ENCODE measurements at regions not wholly inside any gene's neighbourhood (a gene's known extent, or its start where the extent isn't known, plus 50 kb on each side); places are given as distances from the start of the nearest gene placed in this dataset.
A peak's percentile ranks its signal among the peaks of the same experiment; 100 is the strongest.

- DNase-seq (ENCODE audit: low spot score) = no peak
These were observed 50.4 kb downstream of the RTL9 start for GRCh38 chrX:110408949-110409588.

- no peak for DNase-seq (ENCODE audit: low spot score)
These were observed 51.3 kb downstream of the RTL9 start for GRCh38 chrX:110409925-110410324.

DNA sequence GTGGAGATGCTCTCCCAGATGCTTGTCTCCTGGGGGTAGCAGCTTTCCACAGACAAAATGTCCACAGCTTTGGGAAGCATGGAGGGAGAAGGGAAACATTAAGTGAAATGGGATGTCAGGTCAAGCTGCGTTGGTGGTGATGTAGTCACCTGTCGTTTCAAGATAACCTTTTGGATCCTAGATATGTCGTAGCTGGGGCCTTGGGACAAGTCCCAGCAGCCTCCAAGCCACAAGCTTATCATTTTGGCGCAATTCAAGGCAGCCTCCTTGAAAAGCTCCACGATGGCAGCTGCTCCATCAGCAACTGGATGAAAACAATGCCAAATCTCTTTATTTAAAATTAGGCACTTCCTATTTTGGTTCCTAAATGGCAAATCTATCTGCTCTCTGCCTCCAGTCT is 52.0 kb downstream of the RTL9 start:
- no peak for DNase-seq (ENCODE audit: low spot score)

DNA sequence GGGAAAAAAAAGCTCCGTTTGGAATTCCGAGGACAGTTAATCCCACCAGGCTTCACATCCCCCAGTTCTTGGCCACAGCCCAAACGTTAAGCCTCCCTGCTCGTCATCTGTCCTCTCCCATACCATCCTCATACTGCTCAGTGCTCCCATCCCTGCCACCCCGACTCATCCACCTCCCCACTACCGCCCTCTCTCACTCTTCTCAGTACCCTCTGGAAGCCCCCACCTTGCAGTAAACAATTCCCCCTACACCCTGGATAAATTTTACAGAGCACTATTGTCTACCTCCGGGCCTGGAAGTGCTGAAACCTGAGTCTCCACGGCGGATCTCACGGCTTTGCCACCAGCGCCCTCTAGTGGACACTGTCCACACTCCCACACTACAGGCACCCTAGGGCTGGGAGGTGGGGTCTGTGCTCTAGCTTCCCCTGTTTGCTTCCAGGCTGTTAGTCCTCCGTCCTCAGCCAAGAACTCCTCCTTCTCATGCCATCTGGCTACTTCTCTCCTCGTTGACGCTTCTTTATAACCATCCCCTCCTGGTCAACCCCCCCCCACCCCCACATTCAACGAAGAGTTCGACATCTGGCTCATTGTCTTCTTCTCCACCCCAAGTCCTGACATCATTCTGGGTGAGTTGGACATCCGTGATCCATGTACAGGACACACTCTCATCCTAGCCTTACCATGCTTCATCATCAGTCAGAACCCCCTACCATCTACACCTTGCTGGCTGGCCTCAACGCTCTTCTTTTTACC is 54.5 kb downstream of the RTL9 start:
- peak; percentile 88 for DNase-seq (ENCODE audit: low spot score)

GRCh38 chrX:110413727-110414124 is 55.1 kb downstream of the RTL9 start:
- DNase-seq (ENCODE audit: low spot score) = no peak

- no peak for DNase-seq (ENCODE audit: low spot score)
These were observed 55.6 kb downstream of the RTL9 start for GRCh38 chrX:110414273-110414672.

DNA sequence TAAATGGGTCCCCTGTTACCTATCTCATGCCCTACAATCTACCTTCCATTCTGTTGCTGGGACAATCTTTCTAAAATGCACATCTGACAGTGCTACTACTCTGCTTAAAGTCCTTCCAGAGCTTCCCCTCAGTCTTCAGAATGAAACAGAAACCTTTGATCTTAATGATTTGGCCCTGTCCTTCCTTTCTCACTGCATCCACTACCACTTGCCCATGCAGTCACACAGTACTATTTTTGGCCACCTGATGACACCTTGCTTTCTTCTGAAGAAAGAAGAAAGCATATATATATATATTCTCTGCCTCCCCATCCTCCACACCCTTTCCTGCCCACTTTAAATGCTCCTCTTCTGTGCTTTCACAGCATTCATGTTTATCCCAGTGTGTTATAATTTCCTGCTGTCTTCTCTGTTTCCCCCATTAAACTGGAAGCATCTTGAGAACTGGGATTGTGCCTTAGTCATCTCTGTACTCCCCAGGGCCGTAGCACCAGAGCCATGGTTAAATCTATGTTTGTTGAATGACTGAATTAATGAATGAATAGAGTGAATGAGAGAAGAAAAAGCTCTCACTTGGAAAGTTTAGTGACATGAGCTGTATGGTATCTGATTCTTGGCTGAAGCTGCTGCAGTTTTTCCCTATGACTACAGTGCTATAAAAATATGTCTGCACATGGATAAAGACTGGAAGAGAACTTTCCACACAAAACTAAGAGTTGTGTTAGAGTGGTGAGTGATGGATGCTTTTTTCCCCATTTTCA is 56.2 kb downstream of the RTL9 start:
- no peak for DNase-seq (ENCODE audit: low spot score)

DNA sequence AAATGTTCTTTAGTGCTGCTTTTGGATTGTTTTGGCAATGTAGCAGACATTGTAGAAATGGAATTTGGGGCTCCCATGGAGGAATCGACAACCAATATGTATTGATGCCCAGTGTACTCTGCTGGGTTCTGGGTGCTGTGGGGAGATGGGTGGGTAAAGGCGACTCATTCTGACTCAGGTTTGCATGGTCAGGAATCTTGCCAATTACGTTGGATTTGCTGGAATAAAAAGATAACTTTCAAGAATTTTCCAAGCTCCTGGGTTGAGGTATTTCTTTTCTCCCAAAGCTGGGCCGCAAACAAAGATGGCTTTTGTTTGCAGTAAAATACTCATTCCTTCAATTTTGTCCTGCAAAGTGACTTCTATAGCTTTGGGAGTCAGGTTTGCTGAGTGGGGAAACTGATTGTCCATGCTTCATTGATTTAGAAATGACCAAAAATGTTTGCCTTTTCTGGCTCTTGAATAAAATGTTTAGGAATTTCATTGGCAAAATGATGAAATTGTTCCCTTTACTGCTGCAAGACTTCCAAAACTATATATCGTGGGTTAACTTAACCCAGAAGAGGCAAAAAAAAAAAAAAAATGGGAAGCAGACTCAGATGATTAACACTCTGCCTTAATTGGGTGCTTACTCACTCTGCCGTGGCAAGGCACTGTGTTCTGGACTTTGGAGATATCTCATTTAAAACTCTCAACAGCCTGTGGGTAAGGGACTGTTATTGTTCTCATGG is 57.0 kb downstream of the RTL9 start:
- no peak for DNase-seq (ENCODE audit: low spot score)

- no peak for DNase-seq (ENCODE audit: low spot score)
These were observed 58.5 kb downstream of the RTL9 start for GRCh38 chrX:110417128-110417527.

- DNase-seq (ENCODE audit: low spot score) = no peak
These were observed 59.9 kb downstream of the RTL9 start for GRCh38 chrX:110418316-110419235.

DNA sequence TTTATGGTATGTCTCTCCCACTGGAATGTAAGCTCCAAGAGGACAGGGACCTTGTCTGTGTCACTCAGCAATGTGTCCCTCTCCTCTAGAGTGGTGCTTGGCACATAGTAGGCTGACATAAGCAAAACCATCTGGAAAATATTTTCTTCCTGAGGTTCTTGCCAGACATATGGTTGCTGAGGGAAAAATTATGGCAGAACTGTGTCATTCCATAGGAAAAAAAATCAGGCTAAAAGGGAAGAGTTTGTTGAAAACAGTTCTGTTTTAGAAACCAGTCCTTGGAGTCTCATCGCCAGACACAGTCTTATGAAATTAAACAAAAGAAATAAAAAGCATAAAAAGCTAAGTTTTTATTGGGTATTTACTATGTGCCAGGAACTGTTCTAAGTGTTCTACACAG is 60.9 kb downstream of the RTL9 start:
- no peak for DNase-seq (ENCODE audit: low spot score)

DNA sequence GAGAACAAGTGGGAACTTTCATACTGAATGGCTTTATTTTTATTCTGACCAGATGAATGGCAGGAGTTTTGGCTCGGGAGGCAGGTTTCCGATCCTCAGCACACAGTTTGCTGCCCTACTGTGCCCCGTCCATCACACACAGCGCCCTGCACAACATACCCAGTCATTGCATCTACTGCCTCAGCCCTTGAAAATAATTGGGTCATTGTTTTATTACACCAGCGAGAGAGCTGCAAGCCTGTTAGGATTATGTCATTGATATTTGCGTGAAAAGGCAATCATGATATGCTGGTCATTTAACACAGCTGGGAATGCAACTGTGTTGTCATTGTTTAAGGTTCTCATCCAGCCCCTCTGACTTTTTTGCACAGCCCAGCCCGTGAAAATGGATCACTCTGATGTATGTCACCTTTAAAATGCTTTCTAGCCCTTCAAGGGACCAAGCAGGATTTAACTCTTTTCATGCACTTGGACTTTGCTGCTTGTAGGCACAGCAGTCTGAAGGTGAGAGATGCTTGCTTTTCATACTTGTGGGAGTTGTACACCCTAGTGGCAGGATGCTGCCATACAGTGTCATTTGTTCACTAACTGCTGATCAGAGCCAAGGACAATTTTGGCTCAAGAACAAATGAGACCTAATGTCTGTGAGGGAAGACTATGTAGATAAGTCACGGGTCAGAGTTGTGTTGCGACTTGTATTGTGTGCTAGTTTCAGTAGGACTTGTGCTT is 62.3 kb downstream of the RTL9 start:
- no peak for DNase-seq (ENCODE audit: low spot score)

- DNase-seq (ENCODE audit: low spot score) = no peak
These were observed 63.1 kb downstream of the RTL9 start for GRCh38 chrX:110421500-110422455.

DNA sequence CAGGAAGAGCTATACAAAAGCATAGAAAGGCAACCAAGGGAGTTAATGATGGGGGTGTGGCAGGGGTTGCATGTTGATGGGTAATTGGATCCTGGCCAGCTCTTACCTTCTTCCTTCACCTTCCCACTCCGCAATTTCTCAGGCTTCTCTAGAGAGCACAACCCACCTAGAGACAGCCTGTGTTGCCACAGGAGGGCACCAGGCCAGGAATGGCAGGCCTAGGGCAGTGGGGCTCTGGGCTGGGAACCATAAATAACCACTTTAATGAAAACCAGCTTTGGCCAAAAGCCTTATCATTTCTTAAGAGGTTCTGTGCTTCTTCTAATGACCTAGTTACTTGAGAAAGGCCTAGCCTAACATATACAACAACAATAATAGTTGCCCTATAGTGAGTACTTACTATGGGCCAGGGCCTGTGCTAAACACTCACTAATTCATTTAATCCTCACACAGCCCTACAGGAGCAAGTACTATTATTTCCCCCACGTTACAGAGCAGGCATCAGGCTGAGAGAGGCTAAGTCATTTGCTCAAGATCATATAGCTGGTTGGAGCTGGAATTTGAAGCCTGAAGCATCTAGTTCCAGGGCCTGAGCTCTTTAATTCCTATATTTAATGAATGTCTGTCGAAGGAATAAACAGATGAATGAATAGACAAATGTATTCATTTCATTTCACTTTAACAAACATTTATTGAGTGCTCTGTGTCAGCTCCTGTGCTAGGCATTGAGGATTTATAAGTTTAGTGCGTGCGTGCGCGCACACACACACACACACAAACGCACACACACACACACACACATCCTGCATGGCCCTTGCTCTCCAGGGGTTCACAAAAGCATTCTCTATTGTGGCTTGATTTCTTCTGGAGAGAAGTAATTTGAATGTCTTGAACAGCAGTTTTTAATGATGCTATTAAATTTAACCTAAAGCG is 66.8 kb downstream of the RTL9 start:
- no peak for DNase-seq (ENCODE audit: low spot score)

- no peak for DNase-seq (ENCODE audit: low spot score)
These were observed 67.5 kb downstream of the RTL9 start for GRCh38 chrX:110426155-110426504.

GRCh38 chrX:110427076-110427475 is 68.4 kb downstream of the RTL9 start:
- no peak for DNase-seq (ENCODE audit: low spot score)

DNA sequence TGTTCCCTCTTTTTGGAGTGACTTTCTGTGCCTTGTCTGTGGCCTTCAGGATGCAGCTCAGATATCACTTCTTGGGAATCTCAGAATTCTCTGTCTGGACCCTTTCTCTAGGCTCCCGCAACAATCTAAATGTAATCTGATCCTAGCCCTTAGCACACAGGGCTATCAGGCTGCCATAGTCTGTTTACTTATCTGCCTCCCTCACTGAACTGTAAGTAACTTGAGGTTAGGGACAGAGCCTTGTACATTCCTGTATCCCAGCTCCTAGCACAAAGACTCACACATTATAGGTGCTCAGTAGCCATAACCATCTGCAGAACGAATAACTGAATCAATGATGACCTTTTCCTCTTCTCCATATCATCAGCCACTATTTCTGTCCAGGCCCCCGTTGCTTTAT is 69.5 kb downstream of the RTL9 start:
- DNase-seq (ENCODE audit: low spot score) = no peak

GRCh38 chrX:110430293-110431076 is 71.8 kb downstream of the RTL9 start:
- no peak for DNase-seq (ENCODE audit: low spot score)
